HG03520 (cell line): ENCODE measurements at regions not wholly inside any gene's neighbourhood (a gene's known extent, or its start where the extent isn't known, plus 50 kb on each side); places are given as distances from the start of the nearest gene placed in this dataset.
"Not testable (repeated sequence)": the region's sequence is repeated elsewhere in the genome, so short reads cannot be mapped to it uniquely, and the experiment has no call there.

ENCODE experiments used
- ATAC-seq: cut with Tn5 transposase; IDR thresholded peaks from one replicate; pipeline ENCODE4 v1.9.1; 2021; ENCODE audit warnings: mild to moderate bottlenecking, moderate library complexity; ENCODE audit not compliant: unreplicated experiment

GRCh38 chr14:59132796-59133494, 55.5 kb upstream of the DAAM1 start:
- no peak for ATAC-seq

DNA sequence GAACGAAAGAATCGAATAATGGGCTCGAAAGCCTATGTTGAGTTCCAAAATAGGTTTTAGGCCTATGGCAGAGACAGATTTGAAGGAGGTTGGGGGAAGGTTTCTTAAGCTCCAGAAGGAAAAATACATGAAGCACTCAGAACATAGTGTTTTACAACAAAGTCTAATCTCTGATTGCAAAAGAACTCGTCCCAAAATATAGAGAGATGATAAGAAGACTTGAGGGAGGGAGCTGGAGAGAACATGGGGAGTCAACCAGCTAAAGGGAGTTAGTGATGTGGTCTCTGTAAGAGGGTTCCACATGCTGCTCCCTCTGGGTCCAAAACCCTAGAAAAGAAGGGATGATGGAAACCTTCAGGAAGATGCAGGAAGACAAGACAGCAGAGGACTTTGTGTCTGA, 54.8 kb upstream of the DAAM1 start:
- ATAC-seq, result no peak

DNA sequence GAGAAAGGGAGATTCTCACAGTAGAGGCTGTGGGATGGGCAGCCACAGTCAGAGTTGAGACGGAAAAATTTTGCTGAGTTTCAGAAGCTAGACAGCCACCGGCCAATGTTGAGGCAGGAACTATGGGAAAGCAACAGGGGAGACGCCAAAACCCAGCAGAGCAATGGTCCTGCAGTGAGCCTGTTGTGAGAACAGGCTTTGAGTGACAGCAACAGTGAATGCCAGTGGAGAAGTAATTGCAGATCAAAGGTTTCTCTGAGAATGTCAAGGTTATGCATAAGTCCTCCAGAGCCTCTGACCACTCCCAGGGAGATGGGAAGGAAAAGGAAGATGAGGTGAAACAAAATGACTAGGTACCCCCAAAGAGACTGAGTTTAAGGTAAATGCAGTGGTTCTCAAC, 54.2 kb upstream of the DAAM1 start:
- no peak for ATAC-seq

- no peak for ATAC-seq
Measured at GRCh38 chr14:59137256-59137655, 51.2 kb upstream of the DAAM1 start.

DNA sequence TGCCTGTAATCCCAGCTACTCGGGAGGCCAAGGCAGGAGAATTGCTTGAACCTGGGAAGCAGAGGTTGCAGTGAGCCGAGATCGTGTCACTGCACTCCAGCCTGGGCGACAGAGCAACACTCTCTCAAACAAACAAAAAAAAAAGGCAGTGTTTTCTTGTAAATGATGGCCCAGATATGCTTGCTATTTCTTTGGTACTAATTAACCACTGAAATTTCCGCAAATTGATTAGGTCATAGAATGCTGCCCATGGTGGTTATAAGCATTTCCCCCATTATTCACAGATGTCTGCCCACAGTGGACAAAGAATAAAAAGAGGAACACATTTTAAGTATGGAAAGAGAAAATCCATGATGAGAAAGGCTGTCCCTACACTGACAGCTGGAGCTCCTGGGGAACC, 49.9 kb upstream of the DAAM1 start:
- ATAC-seq, result not testable (repeated sequence)
